Heart left ventricle (tissue), 16 donors: ENCODE measurements at regions not wholly inside any gene's neighbourhood (a gene's known extent, or its start where the extent isn't known, plus 50 kb on each side); places are given as distances from the start of the nearest gene placed in this dataset.

Experiments
- ATAC-seq, 4 donors: fragments of 200-7000 bp; cut with Tn5 transposase; one replicate each; pipeline ENCODE4 v1.9.1; 2020 to 2022; ENCODE audit warnings: moderate library complexity in 4 of 4, mild to moderate bottlenecking in 3 of 4, moderate number of reproducible peaks in 1 of 4
- DNase-seq, 5 donors: peaks; one replicate each; pipeline ENCODE4 v3.0.0-alpha.2; 2020
- H3K27ac ChIP-seq, 12 donors: fragments of 200-600 bp; sonication (generic) in 4 of 12; one replicate each; pipeline versions ENCODE4 v1.5.0 to v1.8.0; 2016 to 2022; ENCODE audit warnings: mild to moderate bottlenecking in 2 of 12
- H3K27me3 ChIP-seq, 9 donors: fragments of 200-600 bp; sonication (generic) in 2 of 9; one replicate each; pipeline versions ENCODE4 v1.5.1 to v1.8.0; 2016 to 2022; ENCODE audit warnings: mild to moderate bottlenecking in 3 of 9
- H3K36me3 ChIP-seq, 9 donors: fragments of 200-600 bp; sonication (generic) in 2 of 9; one replicate each; pipeline versions ENCODE4 v1.5.0 to v1.8.0; 2018 to 2022; ENCODE audit warnings: mild to moderate bottlenecking in 2 of 9
- H3K4me1 ChIP-seq, 12 donors: fragments of 200-600 bp; sonication (generic) in 4 of 12; one replicate each; pipeline versions ENCODE4 v1.5.0 to v1.8.0; 2016 to 2022; ENCODE audit warnings: mild to moderate bottlenecking in 3 of 12
- H3K4me3 ChIP-seq, 12 donors: fragments of 200-600 bp; sonication (generic) in 4 of 12; one replicate each; pipeline versions ENCODE4 v1.5.0 to v1.8.0; 2017 to 2022; ENCODE audit warnings: mild to moderate bottlenecking in 9 of 12, moderate library complexity in 4 of 12
- H3K9me3 ChIP-seq, 12 donors: fragments of 200-600 bp; sonication (generic) in 4 of 12; one replicate each; pipeline versions ENCODE4 v1.5.0 to v1.8.0; 2016 to 2022; ENCODE audit warnings: mild to moderate bottlenecking in 1 of 12
- POLR2A ChIP-seq, 2 donors: fragments of 450-650 bp; IDR thresholded peaks; one replicate each; pipeline ENCODE4 v1.6.1; 2017; ENCODE audit warnings: antibody characterized with exemption in 2 of 2, mild to moderate bottlenecking in 2 of 2, moderate library complexity in 2 of 2
- WGBS, 4 donors: extraction: QIAGEN DNeasy Blood & Tissue Kit in 2 of 4; methylation state at CpG; one replicate each; pipeline versions ENCODE4 v1.1.5 to v1.1.7; 2013 to 2018; 5-methylcytosine and 5-hydroxymethylcytosine counted together
- intact Hi-C, 10 donors: fragments of 100-400 bp; cut with DNase I; formaldehyde crosslinking; loops; one replicate each; pipeline versions ENCODE4 v1.11.1 to v1.14.2; 2022
- TF ChIP-seq, protein P1 (sequence below), 12 donors: fragments of 200-600 bp; sonication (generic) in 4 of 12; IDR thresholded peaks; one replicate each; pipeline versions ENCODE4 v1.5.0 to v1.8.0; 2018 to 2022; ENCODE audit warnings: antibody characterized with exemption in 12 of 12, mild to moderate bottlenecking in 5 of 12
- donor health status: ischemic (EF 13 %, LVEDD 7.1; RV severe dilation, severe dysfunction).
- donor health status: healthy with polysubstance abuse.
- donor health status: DM: no; HTN: yes; CAD: no.
- donor health status: DM: no; HTN: no; CAD: no.
- donor health status: ischemic (EF 25% LVEDD 6.9; RV normal size, moderate dysfunction).
- donor health status: ischemic (EF 25% LVEDD 5.7; RV mildly dilated, moderate dysfunction).
- donor health status: healthy.
- donor health status: DM: yes; HTN: yes; CAD: no.
- donor health status: ischemic (EF 35%, LVEDD 5.7; RV mildly dilated, moderate dysfunction).
- donor health status: nonischemic (EF 11% LVEDD 7.7; RV severe dilation, severe dysfunction).
- donor health status: DM: yes; HTN: yes; CAD: no.
- donor health status: PGD.
- donor health status: ischemic (EF 29% LVEDD 5.4; RV normal size, mild dysfunction).
- donor health status: nonischemic (EF 23%, LVEDD 6.1; RV moderate dilation, normal function).

DNA sequence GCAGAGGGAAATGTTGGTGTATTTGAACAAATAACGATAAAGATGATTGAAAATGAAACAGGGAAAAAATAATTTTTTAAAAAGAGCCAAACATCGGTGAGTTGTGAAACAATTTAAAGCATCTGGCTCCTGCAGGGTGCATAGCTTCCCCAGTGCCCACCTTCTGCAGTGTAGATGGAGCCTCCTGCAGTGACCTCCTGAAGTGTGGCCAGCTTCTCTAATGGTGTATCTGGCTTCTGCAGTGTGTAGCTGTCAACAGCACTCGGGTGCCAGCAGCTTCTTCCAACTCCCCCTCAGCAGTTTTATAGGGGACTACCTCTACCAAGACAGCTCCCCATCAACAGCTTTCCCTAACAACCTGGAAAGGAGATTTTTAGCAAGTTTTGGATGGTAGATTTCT lies 279.4 kb upstream of the SEMA6A start:
- Histone ChIP-seq H3K27me3 (no peaks in the 10 kb centered on the region), H3K4me3 (no peak overlapping the region), H3K9me3 (no peaks in the 10 kb centered on the region), H3K4me1 (no peaks in the 10 kb centered on the region), H3K36me3 (no peaks in the 10 kb centered on the region), H3K27ac (no peak overlapping the region)
- DNase-seq (no peak), ATAC-seq (no peak)
- intact Hi-C loops: no loop called here
- 60 to 63% (median 61%) methylated on average over 3 of the region's 3 CpGs for WGBS, 4 donors
- TF ChIP-seq, protein P1, sequence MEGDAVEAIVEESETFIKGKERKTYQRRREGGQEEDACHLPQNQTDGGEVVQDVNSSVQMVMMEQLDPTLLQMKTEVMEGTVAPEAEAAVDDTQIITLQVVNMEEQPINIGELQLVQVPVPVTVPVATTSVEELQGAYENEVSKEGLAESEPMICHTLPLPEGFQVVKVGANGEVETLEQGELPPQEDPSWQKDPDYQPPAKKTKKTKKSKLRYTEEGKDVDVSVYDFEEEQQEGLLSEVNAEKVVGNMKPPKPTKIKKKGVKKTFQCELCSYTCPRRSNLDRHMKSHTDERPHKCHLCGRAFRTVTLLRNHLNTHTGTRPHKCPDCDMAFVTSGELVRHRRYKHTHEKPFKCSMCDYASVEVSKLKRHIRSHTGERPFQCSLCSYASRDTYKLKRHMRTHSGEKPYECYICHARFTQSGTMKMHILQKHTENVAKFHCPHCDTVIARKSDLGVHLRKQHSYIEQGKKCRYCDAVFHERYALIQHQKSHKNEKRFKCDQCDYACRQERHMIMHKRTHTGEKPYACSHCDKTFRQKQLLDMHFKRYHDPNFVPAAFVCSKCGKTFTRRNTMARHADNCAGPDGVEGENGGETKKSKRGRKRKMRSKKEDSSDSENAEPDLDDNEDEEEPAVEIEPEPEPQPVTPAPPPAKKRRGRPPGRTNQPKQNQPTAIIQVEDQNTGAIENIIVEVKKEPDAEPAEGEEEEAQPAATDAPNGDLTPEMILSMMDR (IDR thresholded peaks at IDR 0.05): no peak
- no peak for TF ChIP-seq POLR2A (IDR thresholded peaks at IDR 0.05)

- Histone ChIP-seq H3K27ac (no peak overlapping the region), H3K36me3 (no peaks in the 10 kb centered on the region), H3K9me3 (no peaks in the 10 kb centered on the region), H3K4me3 (no peak overlapping the region), H3K27me3 (no peaks in the 10 kb centered on the region), H3K4me1 (no peaks in the 10 kb centered on the region)
- 49 to 80% (median 72%) methylated on average over 3 of the region's 3 CpGs for WGBS, 4 donors
- TF ChIP-seq, protein P1 (IDR thresholded peaks at IDR 0.05): no peak
- no peak for TF ChIP-seq POLR2A (IDR thresholded peaks at IDR 0.05)
- DNase-seq (no peak), ATAC-seq (no peak)
- intact Hi-C loops: no loop called here
These were observed 274.4 kb upstream of the SEMA6A start for GRCh38 chr5:116848954-116849581.

GRCh38 chr5:116847960-116848359 lies 273.3 kb upstream of the SEMA6A start:
- Histone ChIP-seq H3K36me3 (no peaks in the 10 kb centered on the region), H3K27me3 (no peaks in the 10 kb centered on the region), H3K4me3 (no peak overlapping the region), H3K4me1 (no peaks in the 10 kb centered on the region), H3K9me3 (no peaks in the 10 kb centered on the region), H3K27ac (no peak overlapping the region)
- intact Hi-C loops: no loop called here
- ATAC-seq (no peak), DNase-seq (no peak)
- no peak for TF ChIP-seq POLR2A (IDR thresholded peaks at IDR 0.05)
- TF ChIP-seq, protein P1 (IDR thresholded peaks at IDR 0.05): no peak
- 96 to 98% (median 96%) methylated on average over 8 of the region's 8 CpGs for WGBS, 4 donors

GRCh38 chr5:116844015-116844414 lies 269.4 kb upstream of the SEMA6A start:
- H3K9me3 ChIP-seq: peaks cover 0 to 5% (median 0%) of the 10 kb centered on the region in 12 donors
- no peak for DNase-seq
- H3K36me3 ChIP-seq: no peaks in the 10 kb centered on the region
- H3K27ac ChIP-seq: no peak overlapping the region
- H3K4me1 ChIP-seq: no peaks in the 10 kb centered on the region
- TF ChIP-seq, protein P1 (IDR thresholded peaks at IDR 0.05): no peak
- TF ChIP-seq POLR2A (IDR thresholded peaks at IDR 0.05): no peak
- H3K4me3 ChIP-seq: no peak overlapping the region
- no peaks in the 10 kb centered on the region for H3K27me3 ChIP-seq
- intact Hi-C loops: no loop called here
- no peak for ATAC-seq
- WGBS, 4 donors: 93 to 99% (median 97%) methylated on average over 3 of the region's 3 CpGs
